ENCODE measurements at regions not wholly inside any gene's neighbourhood (a gene's known extent, or its start where the extent isn't known, plus 50 kb on each side); places are given as distances from the start of the nearest gene placed in this dataset.

- Histone ChIP-seq H3K79me2 (ENCODE audit: insufficient read depth, low read length) (no peaks in the 10 kb centered on the region), H2AK5ac (ENCODE audit: insufficient read length, low read length) (no peak overlapping the region), H3K56ac (ENCODE audit: insufficient read length, low read depth, low read length) (no peak overlapping the region), H2BK12ac (ENCODE audit: insufficient read length, low read depth, low read length) (no peak overlapping the region), H2BK120ac (ENCODE audit: low read depth, low read length, poor library complexity, severe bottlenecking) (no peak overlapping the region), H3K23ac (ENCODE audit: insufficient read length, low read depth, low read length) (no peak overlapping the region), H3K79me1 (ENCODE audit: insufficient read depth, low read depth, low read length, poor library complexity, severe bottlenecking) (no peaks in the 10 kb centered on the region), H4K5ac (ENCODE audit: insufficient read length, low read depth, low read length) (no peak overlapping the region), H3K27ac (ENCODE audit: insufficient read length, low read depth, low read length) (no peak overlapping the region), H3K4ac (ENCODE audit: low read depth, low read length) (no peak overlapping the region), H3K4me2 (ENCODE audit: insufficient read depth, insufficient read length, low read length) (no peak overlapping the region), H4K20me1 (ENCODE audit: control insufficient read depth, insufficient read depth, insufficient read length) (peaks cover 2% of the 10 kb centered on the region), H2BK5ac (ENCODE audit: insufficient read length, low read length) (no peak overlapping the region), H3K4me1 (ENCODE audit: insufficient read depth, low read length) (no peaks in the 10 kb centered on the region), H2BK20ac (ENCODE audit: low read depth, low read length, poor library complexity, severe bottlenecking) (no peak overlapping the region), H3K23me2 (ENCODE audit: insufficient read length, low read depth, low read length, poor library complexity, severe bottlenecking) (no peaks in the 10 kb centered on the region), H4K91ac (ENCODE audit: insufficient read length, low read depth, low read length) (no peak overlapping the region), H2AFZ (ENCODE audit: low read length) (no peak overlapping the region), H3K27me3 (ENCODE audit: insufficient read depth, low read length) (no peaks in the 10 kb centered on the region), H3K9ac (ENCODE audit: extremely low read depth, insufficient read length, low read length) (no peak overlapping the region), H3K14ac (ENCODE audit: insufficient read depth, low read length) (no peak overlapping the region), H3K9me3 (ENCODE audit: control insufficient read depth, low read depth, low read length) (no peaks in the 10 kb centered on the region), H4K8ac (replicated peaks; ENCODE audit: insufficient read length, low read depth, low read length) (no peak overlapping the region), H3K18ac (ENCODE audit: insufficient read length, low read depth, low read length) (no peak overlapping the region), H3T11ph (ENCODE audit: low read length) (no peak overlapping the region), H2BK15ac (ENCODE audit: low read depth, low read length) (no peak overlapping the region)
- no peaks in the 10 kb centered on the region for H3K36me3 Mint-ChIP-seq (ENCODE audit: insufficient read depth in 1 of 3, low read depth in 3 of 3)
- no peak overlapping the region for H3K4me3 Mint-ChIP-seq
- WGBS (ENCODE audit: extremely low coverage, insufficient read length, low lambda C conversion rate), result no CpG with 5 or more reads among the region's 11 CpGs
- no peaks in the 10 kb centered on the region; the same call in none of the 2 replicates for H3K27me3 Mint-ChIP-seq (ENCODE audit: low read depth)
- TF ChIP-seq CTCF (conservative IDR thresholded peaks at IDR 0.05), result no peak
- H3K4me1 Mint-ChIP-seq, result peaks cover 21 to 38% of the 10 kb centered on the region in 2 experiments
- no peaks in the 10 kb centered on the region for H3K9me3 Mint-ChIP-seq
- H3K27ac Mint-ChIP-seq, result no peak overlapping the region
- no peak for DNase-seq
Measured at GRCh38 chr11:70912226-70912840, 340.0 kb downstream of the SHANK2 start.
